ENCODE measurements at regions not wholly inside any gene's neighbourhood (a gene's known extent, or its start where the extent isn't known, plus 50 kb on each side); places are given as distances from the start of the nearest gene placed in this dataset.
"Not testable (repeated sequence)": the region's sequence is repeated elsewhere in the genome, so short reads cannot be mapped to it uniquely, and the experiment has no call there.

GRCh38 chr2:239832490-239833268, 192.5 kb downstream of the NDUFA10 start:
- ChIA-PET CTCF (no interaction called here), POLR2A (no interaction called here)
- DNase-seq (ENCODE audit: low read depth, low spot score) = no peak
- TF ChIP-seq CTCF (IDR thresholded peaks at IDR 0.05; ENCODE audit: insufficient read depth, low read length, missing control alignments) = no peak
- no peak overlapping the region for H3K4me3 ChIP-seq (ENCODE audit: low read depth, low read length)

- POLR2A ChIA-PET = no interaction called here
- CTCF ChIA-PET = no interaction called here
- no peak overlapping the region for H3K4me3 ChIP-seq (ENCODE audit: low read depth, low read length)
- DNase-seq (ENCODE audit: low read depth, low spot score) = no peak
- no peak for TF ChIP-seq CTCF (IDR thresholded peaks at IDR 0.05; ENCODE audit: insufficient read depth, low read length, missing control alignments)
Observed at GRCh38 chr2:239831861-239832489, 193.2 kb downstream of the NDUFA10 start.

DNA sequence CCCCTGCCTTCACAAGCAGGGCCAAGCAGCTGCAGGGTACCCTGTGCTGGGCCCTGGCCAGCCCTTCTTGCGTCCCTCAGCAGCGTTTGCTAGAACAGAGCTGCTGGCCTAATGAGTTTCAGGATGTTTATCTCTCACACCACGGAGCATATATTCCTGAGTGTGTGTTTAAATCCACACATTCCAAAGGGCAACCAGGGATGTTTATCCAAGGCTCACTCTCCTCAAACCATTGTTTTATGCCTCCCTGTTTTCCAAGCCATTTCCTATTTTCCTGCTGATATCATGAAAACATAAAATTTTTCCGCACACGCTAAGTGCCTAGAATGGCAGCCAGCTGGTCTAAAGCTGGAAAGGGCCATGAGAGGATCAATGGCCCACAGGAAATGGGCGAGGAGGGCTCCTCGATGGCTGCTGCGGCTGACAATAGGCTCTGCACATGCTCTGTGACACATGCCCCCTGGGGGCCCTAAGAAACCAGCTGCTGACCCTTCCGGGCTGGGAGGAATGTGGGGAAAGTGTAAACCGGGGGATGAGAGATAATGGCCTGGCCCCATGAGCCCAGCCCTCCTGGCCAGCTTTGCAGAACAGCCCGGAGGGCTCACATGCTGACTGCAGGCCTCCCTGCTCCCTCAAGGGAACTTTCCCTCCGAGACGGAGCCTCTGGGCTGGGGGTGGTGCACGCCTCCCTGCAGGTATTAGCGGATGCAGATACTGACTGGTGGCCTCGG, 194.0 kb downstream of the NDUFA10 start:
- H3K4me3 ChIP-seq (ENCODE audit: low read depth, low read length) = no peak overlapping the region
- DNase-seq (ENCODE audit: low read depth, low spot score) = no peak
- CTCF ChIA-PET = no interaction called here
- POLR2A ChIA-PET = no interaction called here
- no peak for TF ChIP-seq CTCF (IDR thresholded peaks at IDR 0.05; ENCODE audit: insufficient read depth, low read length, missing control alignments)

GRCh38 chr2:239830121-239831000, 194.8 kb downstream of the NDUFA10 start:
- POLR2A ChIA-PET = no interaction called here
- no peak overlapping the region for H3K4me3 ChIP-seq (ENCODE audit: low read depth, low read length)
- DNase-seq (ENCODE audit: low read depth, low spot score) = no peak
- no peak for TF ChIP-seq CTCF (IDR thresholded peaks at IDR 0.05; ENCODE audit: insufficient read depth, low read length, missing control alignments)
- CTCF ChIA-PET = no interaction called here

DNA sequence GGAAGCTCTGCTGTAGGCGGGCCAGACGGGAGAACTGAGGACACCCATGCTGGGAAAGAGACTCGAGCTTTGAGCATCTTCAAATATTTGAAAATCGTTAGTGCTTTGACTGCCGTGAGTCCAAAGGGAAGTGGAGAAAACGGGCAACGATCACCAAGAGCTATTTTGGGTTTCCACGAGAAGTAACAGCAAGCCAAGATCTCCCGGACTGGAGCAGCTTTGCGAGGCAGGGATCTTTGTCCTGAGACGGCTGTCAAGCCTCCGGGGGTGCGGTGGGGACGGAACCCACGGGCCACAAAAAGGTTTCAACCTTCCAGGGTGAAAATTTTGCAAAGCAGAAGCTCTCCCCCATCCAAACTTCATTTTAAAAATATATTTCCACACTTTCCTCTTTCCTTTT, 195.8 kb downstream of the NDUFA10 start:
- no peak overlapping the region for H3K4me3 ChIP-seq (ENCODE audit: low read depth, low read length)
- CTCF ChIA-PET = no interaction called here
- DNase-seq (ENCODE audit: low read depth, low spot score) = no peak
- POLR2A ChIA-PET = no interaction called here
- no peak for TF ChIP-seq CTCF (IDR thresholded peaks at IDR 0.05; ENCODE audit: insufficient read depth, low read length, missing control alignments)

GRCh38 chr2:239828973-239829275, 196.2 kb downstream of the NDUFA10 start:
- DNase-seq (ENCODE audit: low read depth, low spot score); POLR2A ChIA-PET; H3K4me3 ChIP-seq (ENCODE audit: low read depth, low read length); CTCF ChIA-PET: not testable (repeated sequence)
